ENCODE measurements at regions not wholly inside any gene's neighbourhood (a gene's known extent, or its start where the extent isn't known, plus 50 kb on each side); places are given as distances from the start of the nearest gene placed in this dataset.

DNA sequence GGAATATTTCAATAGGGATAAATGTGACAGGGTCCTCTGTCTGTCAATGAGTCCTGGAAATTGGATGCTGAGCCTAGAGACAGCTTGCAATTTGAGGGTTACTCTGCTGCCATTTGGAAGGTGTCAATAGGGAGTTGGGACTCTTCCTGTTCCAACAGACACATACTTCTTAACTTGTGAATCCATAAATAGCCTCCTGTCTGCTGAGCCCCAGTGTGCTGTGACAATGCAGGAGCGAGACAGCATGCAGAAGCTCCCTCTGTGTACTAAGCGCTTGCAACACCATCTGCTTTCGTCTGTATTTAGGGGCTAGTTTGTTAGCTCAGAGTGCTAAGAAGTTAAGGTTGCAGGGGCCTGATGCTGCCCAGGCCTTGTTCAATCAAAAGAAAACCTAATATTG, 58.5 kb upstream of the GPR12 start (continued):
- TF ChIP-seq, protein P1, sequence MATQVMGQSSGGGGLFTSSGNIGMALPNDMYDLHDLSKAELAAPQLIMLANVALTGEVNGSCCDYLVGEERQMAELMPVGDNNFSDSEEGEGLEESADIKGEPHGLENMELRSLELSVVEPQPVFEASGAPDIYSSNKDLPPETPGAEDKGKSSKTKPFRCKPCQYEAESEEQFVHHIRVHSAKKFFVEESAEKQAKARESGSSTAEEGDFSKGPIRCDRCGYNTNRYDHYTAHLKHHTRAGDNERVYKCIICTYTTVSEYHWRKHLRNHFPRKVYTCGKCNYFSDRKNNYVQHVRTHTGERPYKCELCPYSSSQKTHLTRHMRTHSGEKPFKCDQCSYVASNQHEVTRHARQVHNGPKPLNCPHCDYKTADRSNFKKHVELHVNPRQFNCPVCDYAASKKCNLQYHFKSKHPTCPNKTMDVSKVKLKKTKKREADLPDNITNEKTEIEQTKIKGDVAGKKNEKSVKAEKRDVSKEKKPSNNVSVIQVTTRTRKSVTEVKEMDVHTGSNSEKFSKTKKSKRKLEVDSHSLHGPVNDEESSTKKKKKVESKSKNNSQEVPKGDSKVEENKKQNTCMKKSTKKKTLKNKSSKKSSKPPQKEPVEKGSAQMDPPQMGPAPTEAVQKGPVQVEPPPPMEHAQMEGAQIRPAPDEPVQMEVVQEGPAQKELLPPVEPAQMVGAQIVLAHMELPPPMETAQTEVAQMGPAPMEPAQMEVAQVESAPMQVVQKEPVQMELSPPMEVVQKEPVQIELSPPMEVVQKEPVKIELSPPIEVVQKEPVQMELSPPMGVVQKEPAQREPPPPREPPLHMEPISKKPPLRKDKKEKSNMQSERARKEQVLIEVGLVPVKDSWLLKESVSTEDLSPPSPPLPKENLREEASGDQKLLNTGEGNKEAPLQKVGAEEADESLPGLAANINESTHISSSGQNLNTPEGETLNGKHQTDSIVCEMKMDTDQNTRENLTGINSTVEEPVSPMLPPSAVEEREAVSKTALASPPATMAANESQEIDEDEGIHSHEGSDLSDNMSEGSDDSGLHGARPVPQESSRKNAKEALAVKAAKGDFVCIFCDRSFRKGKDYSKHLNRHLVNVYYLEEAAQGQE (IDR thresholded peaks at IDR 0.05; ENCODE audit: low read depth) = no peak
- no peak for TF ChIP-seq POLR2A (IDR thresholded peaks at IDR 0.05; ENCODE audit: borderline replicate concordance, extremely low read depth, insufficient read depth, insufficient read length)

DNA sequence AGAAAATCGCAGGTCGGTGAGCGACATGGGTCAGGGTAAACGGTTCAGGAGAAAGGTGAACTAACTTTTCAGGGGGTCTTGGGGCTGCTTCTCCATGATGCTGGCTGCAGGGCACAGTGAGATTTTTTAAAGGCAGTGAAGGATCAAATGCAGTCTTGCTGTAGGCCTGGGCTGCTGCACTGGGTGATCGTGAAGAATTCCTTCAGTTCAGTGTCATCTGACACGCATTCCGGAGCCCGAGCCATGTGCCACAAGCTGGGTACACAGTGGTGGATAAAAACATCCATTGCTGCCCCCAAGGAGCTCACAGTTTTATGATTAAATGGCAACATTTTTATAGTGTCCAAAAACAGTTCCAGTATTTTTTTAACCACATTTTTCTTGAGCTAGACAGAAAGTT, 56.3 kb upstream of the GPR12 start:
- DNase-seq (ENCODE audit: low read depth, low spot score) (no peak), ATAC-seq (no peak)
- Histone ChIP-seq H3K79me2 (ENCODE audit: insufficient read depth, low read length) (no peaks in the 10 kb centered on the region), H4K20me1 (ENCODE audit: insufficient read depth) (no peaks in the 10 kb centered on the region), H2AFZ (ENCODE audit: low read depth, low read length, poor library complexity, severe bottlenecking) (no peak overlapping the region), H3K36me3 (ENCODE audit: control insufficient read depth in 1 of 2, insufficient read depth in 2 of 2, low read length in 2 of 2) (no peaks in the 10 kb centered on the region), H3K27ac (ENCODE audit: low read depth, low read length) (no peak overlapping the region), H3K9me2 (ENCODE audit: insufficient read depth) (no peaks in the 10 kb centered on the region), H3K9me3 (ENCODE audit: control insufficient read depth in 1 of 2, insufficient read depth in 1 of 2, low read depth in 1 of 2, low read length in 2 of 2) (no peaks in the 10 kb centered on the region), H3K4me2 (ENCODE audit: low read length) (no peak overlapping the region), H3K4me1 (ENCODE audit: control insufficient read depth in 1 of 2, insufficient read depth in 2 of 2, low read length in 2 of 2) (no peaks in the 10 kb centered on the region), H3K27me3 (ENCODE audit: insufficient read depth, low read length) (peaks cover 80% of the 10 kb centered on the region), H3K4me3 (replicated peaks in 1 of 2; ENCODE audit: low read depth in 1 of 2, low read length in 2 of 2) (no peak overlapping the region), H3K9ac (ENCODE audit: low read length) (no peak overlapping the region)
- intact Hi-C loops (cut with micrococcal nuclease) = no loop called here
- BruUV-seq (replicated peaks) = no TSS peak
- ChIA-PET CTCF (no interaction called here), POLR2A (no interaction called here), RAD21 (ENCODE audit: low non-redundant PET in 1 of 2, low total read pairs in 2 of 2, uncharacterized antibody in 2 of 2, unreplicated experiment in 2 of 2) (no interaction called here)
- TF ChIP-seq JUND (IDR thresholded peaks at IDR 0.05) (no peak), EZH2 (IDR thresholded peaks at IDR 0.05) (no peak), SIN3A (IDR thresholded peaks at IDR 0.05; ENCODE audit: low read depth) (no peak), RAD21 (IDR thresholded peaks at IDR 0.05; ENCODE audit: low read depth) (no peak), TCF7L2 (IDR thresholded peaks at IDR 0.05; ENCODE audit: borderline replicate concordance, extremely low read depth, insufficient read depth, insufficient read length) (no peak), ZFX (IDR thresholded peaks at IDR 0.05) (no peak), YY1 (IDR thresholded peaks at IDR 0.05; ENCODE audit: extremely low read depth, insufficient replicate concordance, low read depth, low read length) (no peak), ZNF274 (IDR thresholded peaks at IDR 0.05; ENCODE audit: low read depth, low read length) (no peak), POLR2A (IDR thresholded peaks at IDR 0.05; ENCODE audit: borderline replicate concordance, extremely low read depth, insufficient read depth, insufficient read length) (no peak)
- TF ChIP-seq, protein P1 (IDR thresholded peaks at IDR 0.05; ENCODE audit: low read depth) = no peak
- TF ChIP-seq, protein P2, sequence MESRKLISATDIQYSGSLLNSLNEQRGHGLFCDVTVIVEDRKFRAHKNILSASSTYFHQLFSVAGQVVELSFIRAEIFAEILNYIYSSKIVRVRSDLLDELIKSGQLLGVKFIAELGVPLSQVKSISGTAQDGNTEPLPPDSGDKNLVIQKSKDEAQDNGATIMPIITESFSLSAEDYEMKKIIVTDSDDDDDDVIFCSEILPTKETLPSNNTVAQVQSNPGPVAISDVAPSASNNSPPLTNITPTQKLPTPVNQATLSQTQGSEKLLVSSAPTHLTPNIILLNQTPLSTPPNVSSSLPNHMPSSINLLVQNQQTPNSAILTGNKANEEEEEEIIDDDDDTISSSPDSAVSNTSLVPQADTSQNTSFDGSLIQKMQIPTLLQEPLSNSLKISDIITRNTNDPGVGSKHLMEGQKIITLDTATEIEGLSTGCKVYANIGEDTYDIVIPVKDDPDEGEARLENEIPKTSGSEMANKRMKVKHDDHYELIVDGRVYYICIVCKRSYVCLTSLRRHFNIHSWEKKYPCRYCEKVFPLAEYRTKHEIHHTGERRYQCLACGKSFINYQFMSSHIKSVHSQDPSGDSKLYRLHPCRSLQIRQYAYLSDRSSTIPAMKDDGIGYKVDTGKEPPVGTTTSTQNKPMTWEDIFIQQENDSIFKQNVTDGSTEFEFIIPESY (IDR thresholded peaks at IDR 0.05; ENCODE audit: extremely low read depth, insufficient replicate concordance, low read length) = no peak
